Keratinocyte (primary cell): ENCODE measurements at regions not wholly inside any gene's neighbourhood (a gene's known extent, or its start where the extent isn't known, plus 50 kb on each side); places are given as distances from the start of the nearest gene placed in this dataset.

ENCODE experiments used
- CTCF ChIP-seq, 3 experiments: IDR thresholded peaks in 1 of 3; conservative IDR thresholded peaks in 1 of 3; optimal IDR thresholded peaks in 1 of 3; 2 replicates in 2 of 3; 3 replicates in 1 of 3; pipeline versions ENCODE3 to v1.5.1; 2011; ENCODE audit warnings: low read length in 3 of 3, mild to moderate bottlenecking in 3 of 3, moderate library complexity in 2 of 3, control low read depth in 1 of 3, inconsistent platforms in 1 of 3; ENCODE audit not compliant: insufficient read depth in 2 of 3; ENCODE audit errors: extremely low read depth in 1 of 3
- EZH2 ChIP-seq: IDR thresholded peaks from one replicate; pipeline ENCODE4 v1.6.1; 2012; ENCODE audit warnings: inconsistent platforms, mild to moderate bottlenecking, low read length, moderate library complexity

GRCh38 chr1:80657707-80658106 is 1143.0 kb upstream of the ADGRL2 start:
- no peak for TF ChIP-seq CTCF (optimal IDR thresholded peaks at IDR 0.05 in 1 of 3, IDR thresholded peaks at IDR 0.05 in 1 of 3, conservative IDR thresholded peaks at IDR 0.05 in 1 of 3; ENCODE audit: extremely low read depth in 1 of 3, insufficient read depth in 2 of 3, low read length in 3 of 3)
- TF ChIP-seq EZH2 = no peak
